ENCODE measurements at regions not wholly inside any gene's neighbourhood (a gene's known extent, or its start where the extent isn't known, plus 50 kb on each side); places are given as distances from the start of the nearest gene placed in this dataset.

- no peak for DNase-seq
- Histone ChIP-seq H3K4me3 (ENCODE audit: low read length) (no peak overlapping the region), H3K4me1 (ENCODE audit: control insufficient read depth, insufficient read depth, low read length) (no peaks in the 10 kb centered on the region), H3K27ac (ENCODE audit: low read length) (no peak overlapping the region), H3K9me3 (ENCODE audit: control insufficient read depth, low read depth, low read length) (no peaks in the 10 kb centered on the region), H3K36me3 (ENCODE audit: control insufficient read depth, insufficient read depth, low read length) (no peaks in the 10 kb centered on the region), H3K27me3 (ENCODE audit: control insufficient read depth, insufficient read depth, low read length) (no peaks in the 10 kb centered on the region)
- 96% methylated on average over 4 of the region's 5 CpGs for WGBS (ENCODE audit: insufficient coverage, low lambda C conversion rate)
Measured at GRCh38 chr18:75927791-75928190, 500.3 kb upstream of the SMIM21 start.

- no peaks in the 10 kb centered on the region for H3K36me3 ChIP-seq (ENCODE audit: control insufficient read depth, insufficient read depth, low read length)
- no peaks in the 10 kb centered on the region for H3K27me3 ChIP-seq (ENCODE audit: control insufficient read depth, insufficient read depth, low read length)
- no peaks in the 10 kb centered on the region for H3K4me1 ChIP-seq (ENCODE audit: control insufficient read depth, insufficient read depth, low read length)
- no CpG with 5 or more reads among the region's 6 CpGs for WGBS (ENCODE audit: insufficient coverage, low lambda C conversion rate)
- H3K4me3 ChIP-seq (ENCODE audit: low read length) = no peak overlapping the region
- no peak overlapping the region for H3K27ac ChIP-seq (ENCODE audit: low read length)
- no peak for DNase-seq
- H3K9me3 ChIP-seq (ENCODE audit: control insufficient read depth, low read depth, low read length) = no peaks in the 10 kb centered on the region
Measured at GRCh38 chr18:75926811-75927210, 499.3 kb upstream of the SMIM21 start.

DNA sequence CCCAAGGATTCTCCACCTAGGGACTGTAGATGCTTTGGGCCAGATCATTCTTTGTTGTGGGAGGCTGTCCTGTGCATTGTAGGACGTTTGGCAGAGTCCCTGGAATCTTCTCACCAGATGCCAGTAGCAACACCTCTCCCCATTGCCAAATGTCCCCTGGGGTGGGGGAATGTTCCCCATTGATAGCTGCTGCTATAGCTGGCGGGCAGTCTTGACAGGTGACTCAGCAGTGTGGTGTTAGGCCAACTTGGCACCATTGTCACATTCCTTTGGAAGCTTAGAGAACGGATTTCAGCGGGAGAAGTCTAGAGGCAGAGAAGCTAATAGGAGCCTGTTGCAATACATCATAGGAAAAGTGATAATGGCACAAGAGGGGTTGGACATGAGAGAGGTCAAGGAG lies 495.7 kb upstream of the SMIM21 start:
- Histone ChIP-seq H3K4me3 (ENCODE audit: low read length) (no peak overlapping the region), H3K4me1 (ENCODE audit: control insufficient read depth, insufficient read depth, low read length) (no peaks in the 10 kb centered on the region), H3K9me3 (ENCODE audit: control insufficient read depth, low read depth, low read length) (no peaks in the 10 kb centered on the region), H3K27me3 (ENCODE audit: control insufficient read depth, insufficient read depth, low read length) (peaks cover 1% of the 10 kb centered on the region), H3K36me3 (ENCODE audit: control insufficient read depth, insufficient read depth, low read length) (no peaks in the 10 kb centered on the region), H3K27ac (ENCODE audit: low read length) (no peak overlapping the region)
- no peak for DNase-seq
- WGBS (ENCODE audit: insufficient coverage, low lambda C conversion rate) = no CpG with 5 or more reads among the region's 4 CpGs

DNA sequence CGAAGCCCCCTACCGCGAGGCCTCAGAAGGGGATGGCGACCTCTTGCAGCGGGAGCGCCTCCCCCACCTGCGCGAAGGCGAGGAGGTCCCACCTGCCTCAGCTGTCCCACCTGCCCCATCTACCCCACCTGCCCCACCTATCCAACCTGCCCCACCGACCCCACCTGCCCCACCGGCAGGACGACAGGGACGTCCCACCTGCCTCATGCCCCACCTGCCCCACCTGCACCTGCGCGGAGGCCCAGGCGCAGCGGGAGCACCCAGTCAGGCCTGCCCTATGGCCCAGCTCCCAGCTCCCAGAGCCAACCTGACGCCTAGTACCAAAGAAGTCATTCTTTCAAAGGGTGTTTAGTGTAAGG lies 489.1 kb upstream of the SMIM21 start:
- no peak for DNase-seq
- H3K4me3 ChIP-seq (ENCODE audit: low read length) = no peak overlapping the region
- H3K9me3 ChIP-seq (ENCODE audit: control insufficient read depth, low read depth, low read length) = peaks cover 3% of the 10 kb centered on the region
- H3K27ac ChIP-seq (ENCODE audit: low read length) = no peak overlapping the region
- no CpG with 5 or more reads among the region's 18 CpGs for WGBS (ENCODE audit: insufficient coverage, low lambda C conversion rate)
- peaks cover 33% of the 10 kb centered on the region for H3K27me3 ChIP-seq (ENCODE audit: control insufficient read depth, insufficient read depth, low read length)
- no peaks in the 10 kb centered on the region for H3K4me1 ChIP-seq (ENCODE audit: control insufficient read depth, insufficient read depth, low read length)
- no peaks in the 10 kb centered on the region for H3K36me3 ChIP-seq (ENCODE audit: control insufficient read depth, insufficient read depth, low read length)

- no peak overlapping the region for H3K27ac ChIP-seq (ENCODE audit: low read length)
- no CpG with 5 or more reads among the region's 77 CpGs for WGBS (ENCODE audit: insufficient coverage, low lambda C conversion rate)
- H3K36me3 ChIP-seq (ENCODE audit: control insufficient read depth, insufficient read depth, low read length) = no peaks in the 10 kb centered on the region
- H3K4me1 ChIP-seq (ENCODE audit: control insufficient read depth, insufficient read depth, low read length) = no peaks in the 10 kb centered on the region
- peaks cover 33% of the 10 kb centered on the region for H3K27me3 ChIP-seq (ENCODE audit: control insufficient read depth, insufficient read depth, low read length)
- peaks cover 3% of the 10 kb centered on the region for H3K9me3 ChIP-seq (ENCODE audit: control insufficient read depth, low read depth, low read length)
- H3K4me3 ChIP-seq (ENCODE audit: low read length) = no peak overlapping the region
- DNase-seq = peak; percentile 21 to 35
Measured at GRCh38 chr18:75915941-75916623, 488.6 kb upstream of the SMIM21 start.

- Histone ChIP-seq H3K4me1 (ENCODE audit: control insufficient read depth, insufficient read depth, low read length) (no peaks in the 10 kb centered on the region), H3K9me3 (ENCODE audit: control insufficient read depth, low read depth, low read length) (peaks cover 3% of the 10 kb centered on the region), H3K27ac (ENCODE audit: low read length) (no peak overlapping the region), H3K36me3 (ENCODE audit: control insufficient read depth, insufficient read depth, low read length) (no peaks in the 10 kb centered on the region), H3K4me3 (ENCODE audit: low read length) (no peak overlapping the region), H3K27me3 (ENCODE audit: control insufficient read depth, insufficient read depth, low read length) (peaks cover 28% of the 10 kb centered on the region)
- DNase-seq = no peak
- WGBS (ENCODE audit: insufficient coverage, low lambda C conversion rate) = no CpG with 5 or more reads among the region's 2 CpGs
Measured at GRCh38 chr18:75912829-75913228, 485.3 kb upstream of the SMIM21 start.

- WGBS (ENCODE audit: insufficient coverage, low lambda C conversion rate) = no CpG with 5 or more reads among the region's 15 CpGs
- H3K4me1 ChIP-seq (ENCODE audit: control insufficient read depth, insufficient read depth, low read length) = no peaks in the 10 kb centered on the region
- H3K27me3 ChIP-seq (ENCODE audit: control insufficient read depth, insufficient read depth, low read length) = no peaks in the 10 kb centered on the region
- no peak for DNase-seq
- no peak overlapping the region for H3K27ac ChIP-seq (ENCODE audit: low read length)
- no peaks in the 10 kb centered on the region for H3K36me3 ChIP-seq (ENCODE audit: control insufficient read depth, insufficient read depth, low read length)
- no peaks in the 10 kb centered on the region for H3K9me3 ChIP-seq (ENCODE audit: control insufficient read depth, low read depth, low read length)
- no peak overlapping the region for H3K4me3 ChIP-seq (ENCODE audit: low read length)
Measured at GRCh38 chr18:75904416-75904815, 476.9 kb upstream of the SMIM21 start.

DNA sequence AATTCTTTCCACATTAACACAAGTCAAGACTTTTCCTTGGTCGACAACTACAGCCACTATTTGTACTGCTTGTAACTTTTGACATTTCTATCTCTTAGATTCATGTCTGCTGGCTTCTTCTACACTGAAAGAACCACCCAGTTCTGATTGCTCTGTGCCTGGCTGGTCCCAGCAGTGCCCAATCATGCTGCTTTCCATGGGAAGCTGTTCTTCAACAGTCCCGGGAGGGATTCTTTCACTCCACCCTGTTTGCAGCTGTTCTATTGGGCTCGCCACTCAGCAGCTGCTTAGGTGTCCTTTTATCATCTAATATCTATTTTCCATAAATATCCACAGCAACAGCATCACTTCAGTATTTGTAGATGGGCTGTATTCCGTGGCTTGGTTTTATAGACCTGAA lies 471.1 kb upstream of the SMIM21 start:
- Histone ChIP-seq H3K9me3 (ENCODE audit: control insufficient read depth, low read depth, low read length) (no peaks in the 10 kb centered on the region), H3K4me1 (ENCODE audit: control insufficient read depth, insufficient read depth, low read length) (no peaks in the 10 kb centered on the region), H3K27me3 (ENCODE audit: control insufficient read depth, insufficient read depth, low read length) (no peaks in the 10 kb centered on the region), H3K36me3 (ENCODE audit: control insufficient read depth, insufficient read depth, low read length) (no peaks in the 10 kb centered on the region), H3K27ac (ENCODE audit: low read length) (no peak overlapping the region), H3K4me3 (ENCODE audit: low read length) (no peak overlapping the region)
- WGBS (ENCODE audit: insufficient coverage, low lambda C conversion rate) = 100% methylated on average over 1 of the region's 4 CpGs
- DNase-seq = no peak

DNA sequence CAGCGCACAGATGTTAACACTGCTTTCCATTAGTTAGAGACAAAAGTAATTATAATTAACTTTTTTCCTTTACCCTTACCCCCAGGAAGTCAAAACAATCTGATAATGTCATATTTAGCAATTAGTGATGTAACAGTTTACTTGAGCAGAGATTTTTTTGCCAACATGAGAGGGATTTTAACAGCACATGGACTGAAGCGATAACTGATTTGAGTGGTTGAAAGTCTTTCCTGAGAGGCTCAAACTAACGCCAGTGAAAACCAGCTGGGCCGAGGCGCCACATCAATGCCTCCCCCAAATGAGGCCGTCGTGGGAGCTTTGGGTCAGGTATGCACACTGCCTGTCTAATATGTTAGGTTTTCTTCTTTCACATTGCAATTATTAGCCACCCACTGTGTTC lies 469.9 kb upstream of the SMIM21 start:
- DNase-seq = no peak
- no peaks in the 10 kb centered on the region for H3K27me3 ChIP-seq (ENCODE audit: control insufficient read depth, insufficient read depth, low read length)
- H3K4me3 ChIP-seq (ENCODE audit: low read length) = no peak overlapping the region
- no peak overlapping the region for H3K27ac ChIP-seq (ENCODE audit: low read length)
- no peaks in the 10 kb centered on the region for H3K9me3 ChIP-seq (ENCODE audit: control insufficient read depth, low read depth, low read length)
- H3K4me1 ChIP-seq (ENCODE audit: control insufficient read depth, insufficient read depth, low read length) = no peaks in the 10 kb centered on the region
- H3K36me3 ChIP-seq (ENCODE audit: control insufficient read depth, insufficient read depth, low read length) = no peaks in the 10 kb centered on the region
- 100% methylated on average over 2 of the region's 7 CpGs for WGBS (ENCODE audit: insufficient coverage, low lambda C conversion rate)

DNA sequence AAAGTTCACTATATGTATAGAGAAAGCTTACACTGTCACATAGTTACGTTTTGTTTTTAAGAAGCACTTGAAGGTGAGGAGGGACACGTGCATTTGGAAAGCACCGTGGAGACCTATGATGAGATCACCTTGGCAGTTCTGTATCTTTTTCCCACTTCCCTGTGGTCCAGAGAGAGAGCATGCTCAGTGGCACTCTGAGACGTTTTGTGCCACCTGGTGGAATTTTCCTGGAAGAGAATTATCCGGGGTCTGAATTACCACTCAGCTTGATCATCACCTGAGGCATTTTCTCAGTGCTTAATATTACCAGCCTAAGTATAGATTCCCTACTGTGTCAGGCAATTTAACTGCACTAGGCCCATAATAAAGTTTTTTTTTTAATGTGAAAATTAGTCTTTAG lies 469.4 kb upstream of the SMIM21 start:
- DNase-seq = peak in 1 of 2 donors; percentile 11
- WGBS (ENCODE audit: insufficient coverage, low lambda C conversion rate) = 20% methylated on average over 1 of the region's 5 CpGs
- Histone ChIP-seq H3K27ac (ENCODE audit: low read length) (no peak overlapping the region), H3K4me3 (ENCODE audit: low read length) (no peak overlapping the region), H3K9me3 (ENCODE audit: control insufficient read depth, low read depth, low read length) (no peaks in the 10 kb centered on the region), H3K4me1 (ENCODE audit: control insufficient read depth, insufficient read depth, low read length) (no peaks in the 10 kb centered on the region), H3K36me3 (ENCODE audit: control insufficient read depth, insufficient read depth, low read length) (no peaks in the 10 kb centered on the region), H3K27me3 (ENCODE audit: control insufficient read depth, insufficient read depth, low read length) (no peaks in the 10 kb centered on the region)

DNA sequence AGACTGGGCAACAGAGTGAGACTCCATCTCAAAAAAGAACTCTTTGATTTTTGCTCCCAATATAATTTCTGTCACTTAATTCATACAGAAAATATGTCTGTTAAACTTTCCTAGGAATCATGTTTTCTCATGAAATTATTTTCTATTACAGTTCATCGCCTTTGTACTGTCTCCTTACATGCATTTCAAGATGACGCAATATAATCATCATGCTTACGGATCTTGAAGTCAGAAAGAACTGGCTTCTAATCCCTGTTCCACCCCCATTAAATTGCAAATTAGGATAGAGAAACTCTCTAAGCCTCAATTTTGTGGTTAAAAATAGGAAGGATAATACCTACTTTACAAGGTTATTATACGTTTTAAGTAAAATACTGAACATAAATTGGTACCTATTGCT lies 467.6 kb upstream of the SMIM21 start:
- Histone ChIP-seq H3K4me1 (ENCODE audit: control insufficient read depth, insufficient read depth, low read length) (no peaks in the 10 kb centered on the region), H3K4me3 (ENCODE audit: low read length) (no peak overlapping the region), H3K27me3 (ENCODE audit: control insufficient read depth, insufficient read depth, low read length) (no peaks in the 10 kb centered on the region), H3K36me3 (ENCODE audit: control insufficient read depth, insufficient read depth, low read length) (no peaks in the 10 kb centered on the region), H3K9me3 (ENCODE audit: control insufficient read depth, low read depth, low read length) (no peaks in the 10 kb centered on the region), H3K27ac (ENCODE audit: low read length) (no peak overlapping the region)
- no peak for DNase-seq
- WGBS (ENCODE audit: insufficient coverage, low lambda C conversion rate) = 83% methylated on average over 1 of the region's 4 CpGs
